PC-9 (cell line): ENCODE measurements at regions not wholly inside any gene's neighbourhood (a gene's known extent, or its start where the extent isn't known, plus 50 kb on each side); places are given as distances from the start of the nearest gene placed in this dataset.

Experiments
- BruUV-seq: library from RNA; stranded (reverse); fragments of 400-500 nt; replicated peaks from 2 replicates; lab custom pipeline; 2021; lab: Mats Ljungman, UMichigan
- CTCF ChIA-PET: fragments of 300-600 bp; sonication (Branson Sonifier 250); formaldehyde crosslinking; loops from one replicate; lab custom pipeline; 2022; ENCODE audit warnings: antibody characterized with exemption; lab: Charles Lee
- POLR2A ChIA-PET: fragments of 300-600 bp; sonication (Branson Sonifier 250); formaldehyde crosslinking; loops from one replicate; lab custom pipeline; 2022; ENCODE audit warnings: antibody characterized with exemption; ENCODE audit not compliant: unreplicated experiment; lab: Charles Lee
- DNase-seq, 2 experiments: peaks; one replicate each; pipeline versions ENCODE4 v3.0.0 to v3.0.0-alpha.2; 2015 to 2022; ENCODE audit warnings: mixed read lengths in 1 of 2
- H2AFZ ChIP-seq: fragments of 200-600 bp; sonication (generic); 2 replicates; pipeline ENCODE4 v1.8.1; 2017; ENCODE audit warnings: antibody characterized with exemption
- H3F3A ChIP-seq: fragments of 200-600 bp; sonication (generic); 2 replicates; pipeline ENCODE4 v1.8.1; 2017; ENCODE audit warnings: antibody characterized with exemption, mild to moderate bottlenecking, low read depth; ENCODE audit not compliant: insufficient read depth
- H3K27ac ChIP-seq: fragments of 200-600 bp; sonication (generic); 2 replicates; pipeline ENCODE4 v1.6.1; 2016; ENCODE audit warnings: mixed run types
- H3K27me3 ChIP-seq: fragments of 200-600 bp; sonication (generic); 2 replicates; pipeline ENCODE4 v1.6.1; 2016; ENCODE audit warnings: low read depth, mixed run types; ENCODE audit not compliant: insufficient read depth
- H3K36me3 ChIP-seq: fragments of 200-600 bp; sonication (generic); 2 replicates; pipeline ENCODE4 v1.6.1; 2016; ENCODE audit warnings: low read depth, mixed run types
- H3K4me1 ChIP-seq: fragments of 200-600 bp; sonication (generic); replicated peaks from 2 replicates; pipeline ENCODE4 v1.6.1; 2016; ENCODE audit warnings: mixed run types; ENCODE audit not compliant: insufficient read depth
- H3K4me2 ChIP-seq: fragments of 200-600 bp; sonication (generic); 2 replicates; pipeline ENCODE4 v1.6.1; 2017; ENCODE audit warnings: mixed run types
- H3K4me3 ChIP-seq: fragments of 200-600 bp; sonication (generic); 2 replicates; pipeline ENCODE4 v1.6.1; 2016; ENCODE audit warnings: mixed run types
- H3K79me2 ChIP-seq: fragments of 200-600 bp; sonication (generic); 2 replicates; pipeline ENCODE4 v1.6.1; 2017; ENCODE audit warnings: low read depth, mixed run types
- H3K9me2 ChIP-seq: fragments of 200-600 bp; sonication (generic); 2 replicates; pipeline ENCODE4 v1.8.1; 2017; ENCODE audit warnings: mild to moderate bottlenecking; ENCODE audit not compliant: insufficient read depth
- H3K9me3 ChIP-seq: fragments of 200-600 bp; sonication (generic); 2 replicates; pipeline ENCODE4 v1.8.1; 2016; ENCODE audit warnings: low read depth; ENCODE audit not compliant: insufficient read depth
- H4K20me1 ChIP-seq: fragments of 200-600 bp; sonication (generic); 2 replicates; pipeline ENCODE4 v1.8.1; 2017; ENCODE audit not compliant: insufficient read depth
- EZH2 ChIP-seq: fragments of 200-600 bp; sonication (generic); IDR thresholded peaks from 2 replicates; pipeline ENCODE4 v1.8.0; 2017; ENCODE audit warnings: antibody characterized with exemption, low read depth
- intact Hi-C: fragments of 100-400 bp; cut with micrococcal nuclease; formaldehyde crosslinking; loops from one replicate; pipeline ENCODE4 v1.10.0; 2022; ENCODE audit not compliant: unreplicated experiment
- TF ChIP-seq, protein P1 (sequence below): fragments of 200-600 bp; sonication (generic); conservative IDR thresholded peaks from 2 replicates; pipeline ENCODE4 v1.6.1; 2017; ENCODE audit warnings: mixed run types, antibody characterized with exemption, mild to moderate bottlenecking, moderate library complexity

DNA sequence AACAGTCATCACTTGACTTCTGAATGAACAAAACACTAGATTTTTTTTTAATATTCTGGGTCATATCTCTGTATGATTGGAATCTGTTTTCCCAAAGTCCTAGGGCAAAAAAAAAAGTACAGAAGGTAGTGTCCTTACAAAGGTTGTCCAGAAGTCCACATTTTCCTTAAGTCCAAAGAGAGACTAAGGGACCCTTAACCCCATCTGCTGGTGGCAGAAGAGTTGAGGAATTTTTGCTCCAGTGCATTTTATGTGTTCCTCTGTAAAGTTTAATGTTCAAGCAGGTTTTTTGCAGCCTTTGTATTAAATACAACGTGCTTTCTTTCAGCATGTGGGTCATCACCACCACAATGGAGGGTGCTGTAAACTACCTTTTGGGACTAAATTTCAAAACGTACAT, 215.9 kb downstream of the SP3 start:
- H3K4me2 ChIP-seq = no peak overlapping the region
- BruUV-seq = no TSS peak
- no peak for DNase-seq

DNA sequence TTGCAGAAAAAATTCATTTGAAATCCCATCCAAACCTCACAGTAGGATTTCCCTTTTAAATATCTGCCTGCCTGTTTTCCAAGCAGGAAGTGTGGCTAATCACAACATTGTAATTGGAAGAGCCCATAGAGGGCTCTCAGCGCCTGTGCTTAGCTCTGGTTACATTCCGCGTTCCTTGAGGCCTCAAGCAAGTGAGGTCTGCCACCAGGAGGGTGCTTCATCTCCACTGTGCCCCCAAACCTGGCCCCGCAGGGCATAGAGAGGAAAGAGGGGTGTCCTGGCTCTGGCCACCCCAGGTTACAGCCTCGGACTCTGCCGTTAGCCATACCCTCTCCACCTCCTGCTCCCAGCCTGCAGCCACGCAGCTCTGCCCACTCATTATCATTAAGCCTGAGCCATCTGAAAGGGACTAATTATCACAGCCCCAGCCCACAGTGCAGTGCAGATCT, 214.8 kb downstream of the SP3 start:
- intact Hi-C loops = loop anchor here (10.0 kb wide), 1 partner anchor 294 kb away; no protein-coding TSS in a partner anchor
- Histone ChIP-seq H3K9me3 (no peaks in the 10 kb centered on the region), H3K4me2 (no peak overlapping the region), H3K4me1 (no peaks in the 10 kb centered on the region), H3K79me2 (no peaks in the 10 kb centered on the region), H3K4me3 (no peak overlapping the region), H3K36me3 (no peaks in the 10 kb centered on the region), H2AFZ (no peak overlapping the region), H3K27ac (no peak overlapping the region), H3K27me3 (peaks cover 21% of the 10 kb centered on the region; the same call in 1 of the 2 replicates), H4K20me1 (no peaks in the 10 kb centered on the region), H3K9me2 (no peaks in the 10 kb centered on the region), H3F3A (no peaks in the 10 kb centered on the region)
- DNase-seq = no peak
- ChIA-PET POLR2A (no interaction called here), CTCF (interaction anchor here (0.6 kb wide), 1 partner anchor 253 kb away, joined by 8 read pairs; no protein-coding TSS in a partner anchor)
- no TSS peak for BruUV-seq
- TF ChIP-seq EZH2 = no peak
- TF ChIP-seq, protein P1, sequence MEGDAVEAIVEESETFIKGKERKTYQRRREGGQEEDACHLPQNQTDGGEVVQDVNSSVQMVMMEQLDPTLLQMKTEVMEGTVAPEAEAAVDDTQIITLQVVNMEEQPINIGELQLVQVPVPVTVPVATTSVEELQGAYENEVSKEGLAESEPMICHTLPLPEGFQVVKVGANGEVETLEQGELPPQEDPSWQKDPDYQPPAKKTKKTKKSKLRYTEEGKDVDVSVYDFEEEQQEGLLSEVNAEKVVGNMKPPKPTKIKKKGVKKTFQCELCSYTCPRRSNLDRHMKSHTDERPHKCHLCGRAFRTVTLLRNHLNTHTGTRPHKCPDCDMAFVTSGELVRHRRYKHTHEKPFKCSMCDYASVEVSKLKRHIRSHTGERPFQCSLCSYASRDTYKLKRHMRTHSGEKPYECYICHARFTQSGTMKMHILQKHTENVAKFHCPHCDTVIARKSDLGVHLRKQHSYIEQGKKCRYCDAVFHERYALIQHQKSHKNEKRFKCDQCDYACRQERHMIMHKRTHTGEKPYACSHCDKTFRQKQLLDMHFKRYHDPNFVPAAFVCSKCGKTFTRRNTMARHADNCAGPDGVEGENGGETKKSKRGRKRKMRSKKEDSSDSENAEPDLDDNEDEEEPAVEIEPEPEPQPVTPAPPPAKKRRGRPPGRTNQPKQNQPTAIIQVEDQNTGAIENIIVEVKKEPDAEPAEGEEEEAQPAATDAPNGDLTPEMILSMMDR = no peak

More for the DNA sequence above, 215.9 kb downstream of the SP3 start:
- Histone ChIP-seq H3K79me2 (no peaks in the 10 kb centered on the region), H3K27me3 (peaks cover 29% of the 10 kb centered on the region; the same call in 1 of the 2 replicates), H3K27ac (no peak overlapping the region), H3K4me1 (no peaks in the 10 kb centered on the region), H3K9me2 (no peaks in the 10 kb centered on the region), H2AFZ (no peak overlapping the region), H4K20me1 (no peaks in the 10 kb centered on the region), H3K4me3 (no peak overlapping the region), H3F3A (no peaks in the 10 kb centered on the region), H3K9me3 (no peaks in the 10 kb centered on the region), H3K36me3 (no peaks in the 10 kb centered on the region)
- TF ChIP-seq, protein P1 = peak; percentile 65
- TF ChIP-seq EZH2 = no peak
- POLR2A ChIA-PET = no interaction called here
- intact Hi-C loops = loop anchor here (1.0 to 5.0 kb wide), 3 partner anchors 177 to 592 kb away; no protein-coding TSS in a partner anchor
- CTCF ChIA-PET = no interaction called here

DNA sequence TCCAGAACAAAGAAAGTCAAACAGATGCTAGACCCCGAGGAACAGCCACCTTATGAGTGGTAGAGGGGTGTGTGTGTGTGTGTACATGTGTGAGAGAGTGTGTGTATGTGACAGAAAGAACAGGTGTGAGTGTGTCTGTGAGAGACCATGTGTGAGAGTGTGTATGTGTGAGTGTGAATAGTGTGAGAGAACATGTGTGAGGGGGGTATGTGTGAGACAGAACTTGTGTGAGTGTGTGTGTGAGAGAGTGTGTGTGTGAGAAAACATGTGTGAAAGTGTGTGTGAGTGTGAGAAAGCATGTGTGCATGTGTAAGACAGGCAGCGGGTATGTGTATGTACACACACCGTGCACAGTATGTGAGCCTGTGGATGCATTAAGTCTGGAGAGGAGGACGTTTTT, 214.3 kb downstream of the SP3 start:
- Histone ChIP-seq H3K27me3 (peaks cover 16% of the 10 kb centered on the region; the same call in 1 of the 2 replicates), H3K27ac (no peak overlapping the region), H3F3A (no peaks in the 10 kb centered on the region), H3K4me2 (no peak overlapping the region), H3K9me3 (no peaks in the 10 kb centered on the region), H2AFZ (no peak overlapping the region), H4K20me1 (no peaks in the 10 kb centered on the region), H3K4me1 (no peaks in the 10 kb centered on the region), H3K4me3 (no peak overlapping the region), H3K9me2 (no peaks in the 10 kb centered on the region), H3K36me3 (no peaks in the 10 kb centered on the region), H3K79me2 (no peaks in the 10 kb centered on the region)
- BruUV-seq = no TSS peak
- DNase-seq = no peak
- intact Hi-C loops = loop anchor here (10.0 kb wide), 1 partner anchor 294 kb away; no protein-coding TSS in a partner anchor
- ChIA-PET POLR2A (no interaction called here), CTCF (interaction anchor here (0.5 to 0.6 kb wide), 2 partner anchors 253 to 589 kb away, joined by 8 to 10 read pairs; no protein-coding TSS in a partner anchor)
- TF ChIP-seq EZH2 = no peak
- TF ChIP-seq, protein P1 = no peak
